Activated CD8-positive, alpha-beta memory T cell treated with anti-CD3 and anti-CD28 coated beads for 24 hours (primary cell): ENCODE measurements at regions not wholly inside any gene's neighbourhood (a gene's known extent, or its start where the extent isn't known, plus 50 kb on each side); places are given as distances from the start of the nearest gene placed in this dataset.
A peak's percentile ranks its signal among the peaks of the same experiment; 100 is the strongest.

Experiments
- DNase-seq: peaks from one replicate; pipeline ENCODE4 v3.0.0-alpha.2; 2020

DNA sequence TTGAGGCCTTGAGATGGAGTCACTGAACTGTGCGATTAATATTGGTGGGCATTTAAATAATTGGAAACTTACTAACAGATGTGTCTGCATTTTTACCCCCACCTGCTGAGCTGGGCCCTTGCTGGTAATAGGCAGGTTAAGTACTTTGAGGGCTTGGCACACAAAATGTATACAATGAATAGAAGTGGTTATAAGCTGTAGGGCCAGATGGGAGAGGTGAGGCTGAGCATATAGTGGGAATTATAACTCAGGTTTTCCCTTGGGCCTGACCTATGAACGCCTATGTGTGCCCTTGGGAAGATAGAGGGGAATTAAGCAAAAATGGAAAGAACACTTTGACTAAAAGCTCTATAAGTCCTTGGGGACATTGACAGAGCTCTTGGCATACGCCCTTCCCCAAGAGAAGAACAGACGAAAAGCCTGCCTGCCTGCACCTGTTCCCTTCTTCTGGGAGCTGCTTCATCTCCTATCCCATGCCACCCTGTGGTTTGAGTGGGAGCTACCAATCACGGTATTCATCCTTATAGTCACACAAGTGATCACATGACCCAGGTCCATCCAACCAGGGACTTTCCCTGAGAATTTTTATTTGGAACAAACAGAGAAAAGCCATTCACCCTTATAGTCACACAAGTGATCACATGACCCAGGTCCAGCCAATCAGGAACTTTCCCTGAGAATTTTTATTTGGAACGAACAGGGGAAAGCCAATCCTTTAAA, 260.7 kb upstream of the CSF3R start:
- no peak for DNase-seq

DNA sequence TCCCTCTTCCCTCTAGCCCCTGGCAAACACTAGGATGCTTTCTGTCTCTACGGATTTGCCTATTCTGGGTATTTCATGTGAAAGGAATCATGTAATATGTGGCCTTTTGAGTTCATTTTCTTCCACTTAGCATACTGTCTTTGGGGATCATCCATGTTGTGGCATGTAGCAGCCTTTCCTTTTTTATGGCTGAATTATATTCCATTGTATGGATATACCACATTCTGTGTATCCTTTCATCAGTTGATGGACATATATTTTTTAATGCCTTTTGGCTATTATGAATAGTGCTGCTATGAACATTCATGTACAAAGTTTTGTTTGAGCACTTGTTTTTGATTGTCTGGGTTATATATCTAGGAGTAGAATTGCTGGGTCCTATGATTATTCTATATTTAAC, 258.4 kb upstream of the CSF3R start:
- DNase-seq: no peak

GRCh38 chr1:36740446-36740845, 257.7 kb upstream of the CSF3R start:
- no peak for DNase-seq

DNA sequence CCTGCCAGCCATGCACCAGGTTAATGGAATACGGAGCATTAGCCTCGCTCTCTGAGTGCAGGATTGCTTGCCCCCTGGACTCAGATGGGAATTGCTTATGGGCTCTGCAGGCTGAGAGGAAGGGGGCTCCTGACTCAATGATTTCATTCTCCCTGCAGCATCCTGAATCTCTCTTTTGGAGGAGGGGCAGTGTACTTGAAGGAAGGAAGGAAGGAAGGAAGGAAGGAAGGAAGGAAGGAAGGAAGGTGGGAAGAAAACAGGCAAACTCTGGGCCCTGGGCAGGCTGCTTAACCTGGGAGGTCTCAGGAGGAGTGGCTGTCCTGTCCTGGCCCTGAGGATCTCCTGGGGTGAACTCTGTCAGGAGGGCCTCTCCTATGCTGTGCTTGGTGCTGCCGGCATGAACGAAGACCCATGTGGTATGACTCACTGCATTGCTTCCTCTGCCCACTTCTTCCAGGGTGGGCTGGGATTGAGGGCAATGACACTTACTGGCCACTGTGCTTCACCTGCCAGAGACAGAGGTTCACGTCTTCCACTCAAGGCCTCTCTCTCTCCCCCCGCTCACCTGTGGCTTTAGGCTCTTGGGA, 257.1 kb upstream of the CSF3R start:
- DNase-seq: no peak

GRCh38 chr1:36738245-36738644, 255.5 kb upstream of the CSF3R start:
- DNase-seq: peak; percentile 33

DNA sequence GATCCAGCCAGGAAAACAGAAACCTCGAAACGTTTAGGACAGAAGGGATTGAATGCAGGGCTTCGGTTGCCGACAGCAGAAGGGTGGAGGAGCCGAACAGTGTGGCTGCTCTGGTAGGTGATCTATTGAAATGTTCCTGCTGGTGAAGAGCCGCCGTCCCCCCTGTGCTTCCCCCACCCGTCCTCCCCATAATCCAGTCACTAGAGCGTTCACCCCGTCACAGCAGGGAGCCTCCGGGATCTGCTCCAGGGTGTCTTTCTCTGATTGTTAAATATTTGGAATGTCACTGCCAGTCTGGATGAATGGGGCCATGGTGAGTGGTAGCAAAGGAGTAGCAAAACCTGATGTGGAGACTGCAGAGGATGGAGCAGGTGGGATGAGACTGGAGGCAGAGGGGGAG, 255.1 kb upstream of the CSF3R start:
- DNase-seq: peak; percentile 9

DNA sequence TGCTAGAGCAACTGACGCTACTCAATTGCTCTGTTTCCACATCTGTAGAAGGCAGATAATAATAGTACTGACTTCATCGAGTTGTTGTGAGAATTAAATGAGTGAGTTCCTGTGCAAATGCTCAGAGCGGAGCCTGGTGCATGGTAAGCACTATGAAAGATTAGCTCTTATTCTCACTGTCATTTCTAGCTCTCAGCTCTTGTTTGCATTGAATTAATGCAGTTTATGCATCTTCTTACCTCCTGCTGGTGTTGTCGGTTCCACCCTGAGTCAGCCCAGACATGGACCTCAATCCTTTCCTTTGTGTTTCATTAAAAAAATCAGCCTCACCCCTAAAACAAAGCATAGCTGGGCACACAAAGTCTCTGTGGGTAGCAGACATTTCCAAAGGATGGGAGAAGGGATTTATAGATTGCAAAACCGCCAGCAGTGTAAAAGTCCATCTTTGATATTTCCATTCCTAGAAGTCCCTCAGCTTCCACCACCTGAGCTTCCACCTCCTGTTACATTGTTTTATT, 254.4 kb upstream of the CSF3R start:
- DNase-seq: no peak

DNA sequence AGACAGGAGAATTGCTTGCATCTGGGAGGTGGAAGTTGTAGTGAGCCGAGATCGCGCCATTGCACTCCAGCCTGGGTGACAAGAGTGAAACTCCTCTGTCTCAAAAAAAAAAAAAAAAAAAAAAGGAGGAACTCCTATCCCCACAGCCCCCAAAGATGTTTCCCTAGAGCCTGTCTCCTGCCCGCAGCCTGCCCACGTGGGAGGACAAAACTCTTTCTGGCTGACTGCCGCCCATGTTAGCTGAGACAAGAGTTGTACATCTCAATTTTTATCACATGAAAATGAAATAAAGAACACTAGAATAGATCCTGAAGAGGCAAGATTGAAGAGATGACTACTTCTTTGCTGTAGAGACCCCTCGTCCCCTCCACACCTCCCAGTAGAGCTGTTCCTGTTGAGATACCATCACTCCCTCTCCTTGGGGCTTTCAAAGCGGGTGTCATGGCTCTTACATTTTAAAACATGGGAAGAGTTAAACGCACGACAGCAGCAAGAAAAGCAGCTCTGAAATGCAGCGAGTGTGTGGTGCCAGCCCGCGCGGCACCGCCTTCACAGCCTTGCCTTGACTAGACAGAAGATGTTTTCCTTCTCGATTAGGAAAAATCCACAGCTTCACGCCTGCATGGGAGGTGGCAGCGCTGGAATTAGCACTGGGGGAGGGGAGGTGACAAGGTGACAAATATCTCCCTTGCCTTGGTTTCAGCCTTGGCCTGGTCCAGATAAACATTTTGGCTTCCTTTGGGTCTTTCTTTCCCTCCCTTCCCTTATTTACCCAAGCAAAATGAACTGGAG, 253.4 kb upstream of the CSF3R start:
- DNase-seq: no peak

DNA sequence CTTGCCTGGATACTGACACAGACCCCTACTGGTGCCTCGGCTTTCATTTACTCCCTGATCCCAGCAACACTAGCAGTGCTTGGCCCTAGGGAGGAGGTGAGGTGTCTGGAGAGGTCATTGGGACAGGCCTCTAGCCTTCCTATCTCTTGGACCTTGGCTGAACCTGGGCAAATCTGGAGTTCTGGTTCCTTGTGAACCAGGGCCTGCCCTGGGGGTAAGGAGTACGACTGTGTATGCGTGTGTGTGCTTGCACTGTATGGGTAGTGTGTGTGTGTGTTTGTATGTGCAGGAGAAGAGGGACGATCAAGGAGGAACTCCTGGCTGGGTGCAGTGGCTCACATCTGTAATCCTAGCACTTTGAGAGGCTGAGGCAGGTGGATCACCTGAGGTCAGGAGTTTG, 252.7 kb upstream of the CSF3R start:
- no peak for DNase-seq

DNA sequence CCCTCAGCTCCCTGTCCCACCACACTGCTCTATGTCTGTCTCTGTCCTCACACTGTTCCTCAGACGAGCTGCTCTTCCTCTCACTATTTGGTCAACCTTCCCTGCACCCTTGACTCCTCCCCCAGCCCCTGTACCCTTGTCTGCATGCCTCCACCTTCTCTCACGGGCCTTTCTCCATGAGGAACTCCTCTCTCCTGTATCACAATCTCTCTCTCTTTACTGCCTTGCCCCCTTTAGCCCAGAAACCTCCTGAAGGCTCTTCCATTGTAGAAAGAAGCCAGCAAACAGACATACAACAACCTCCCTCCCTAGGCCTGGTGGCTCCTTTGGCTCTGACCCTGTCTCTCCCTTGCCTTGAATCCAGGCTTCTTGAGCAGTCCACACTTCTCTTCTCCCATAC, 251.6 kb upstream of the CSF3R start:
- no peak for DNase-seq

- DNase-seq: no peak
Measured at GRCh38 chr1:36733748-36734147, 251.0 kb upstream of the CSF3R start.

- no peak for DNase-seq
Measured at GRCh38 chr1:36732015-36732356, 249.3 kb upstream of the CSF3R start.

DNA sequence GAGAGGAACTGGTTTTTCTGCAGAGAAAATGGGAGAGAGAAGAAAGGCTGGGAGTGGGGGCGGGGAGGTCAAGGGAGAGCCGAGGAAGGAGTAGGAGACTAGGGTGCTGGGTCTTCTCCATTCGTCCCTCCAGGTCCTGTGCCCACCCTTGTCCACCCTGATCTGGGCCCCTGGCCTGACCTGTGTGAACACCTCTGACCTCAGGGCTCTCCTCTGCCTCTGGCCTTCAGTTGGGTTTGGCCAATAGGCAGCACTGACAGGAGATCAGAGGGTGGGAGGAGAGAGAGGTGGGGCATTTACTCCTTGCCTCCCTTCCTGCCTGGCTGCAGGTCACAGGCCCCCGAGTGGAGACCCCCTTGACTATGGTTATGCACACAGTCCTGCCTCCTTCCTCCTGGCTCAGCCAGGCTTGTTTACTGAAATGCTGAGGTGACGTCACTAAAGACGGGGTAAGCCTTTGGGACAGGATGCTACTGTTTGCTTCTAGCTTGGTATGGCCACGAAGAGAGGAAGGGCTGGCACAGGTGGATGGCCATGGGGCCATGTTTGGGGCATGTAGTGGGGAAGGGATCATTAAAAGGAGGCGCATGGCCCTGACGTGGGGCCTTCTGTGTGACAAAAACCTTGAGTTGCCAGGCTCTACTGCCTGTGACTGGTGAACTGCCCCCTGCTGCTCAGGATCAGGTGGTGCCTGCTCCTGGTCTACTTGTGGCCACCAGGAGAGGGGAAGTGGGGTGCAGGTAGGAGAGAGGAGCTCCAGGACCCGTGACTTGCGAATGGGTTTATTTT, 248.7 kb upstream of the CSF3R start:
- DNase-seq: no peak

GRCh38 chr1:36730599-36730998, 247.9 kb upstream of the CSF3R start:
- no peak for DNase-seq

GRCh38 chr1:36729716-36730510, 247.2 kb upstream of the CSF3R start:
- no peak for DNase-seq

GRCh38 chr1:36729289-36729688, 246.6 kb upstream of the CSF3R start:
- DNase-seq: no peak

GRCh38 chr1:36728846-36729245, 246.1 kb upstream of the CSF3R start:
- DNase-seq: no peak

- no peak for DNase-seq
Measured at GRCh38 chr1:36728051-36728450, 245.3 kb upstream of the CSF3R start.

DNA sequence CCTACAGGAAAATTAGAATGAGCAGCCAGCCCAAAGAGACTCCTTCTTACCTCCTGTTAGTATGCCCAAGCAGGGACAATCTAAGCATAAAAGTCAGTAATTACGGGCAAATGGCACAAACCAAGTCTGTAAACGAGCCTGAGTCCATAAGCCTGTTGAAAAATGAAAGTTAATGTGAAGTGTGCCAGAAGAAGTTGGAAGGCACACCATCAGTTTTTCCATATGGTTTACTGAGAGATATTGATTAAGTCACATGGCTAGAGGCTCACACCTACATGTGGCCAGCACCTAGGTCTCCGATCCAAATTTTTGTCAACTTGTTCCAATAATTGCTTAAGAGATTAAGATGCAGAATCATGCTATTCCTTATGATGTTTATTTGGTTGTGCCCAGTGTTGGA, 242.4 kb upstream of the CSF3R start:
- DNase-seq: no peak

GRCh38 chr1:36723813-36724212, 241.1 kb upstream of the CSF3R start:
- no peak for DNase-seq

DNA sequence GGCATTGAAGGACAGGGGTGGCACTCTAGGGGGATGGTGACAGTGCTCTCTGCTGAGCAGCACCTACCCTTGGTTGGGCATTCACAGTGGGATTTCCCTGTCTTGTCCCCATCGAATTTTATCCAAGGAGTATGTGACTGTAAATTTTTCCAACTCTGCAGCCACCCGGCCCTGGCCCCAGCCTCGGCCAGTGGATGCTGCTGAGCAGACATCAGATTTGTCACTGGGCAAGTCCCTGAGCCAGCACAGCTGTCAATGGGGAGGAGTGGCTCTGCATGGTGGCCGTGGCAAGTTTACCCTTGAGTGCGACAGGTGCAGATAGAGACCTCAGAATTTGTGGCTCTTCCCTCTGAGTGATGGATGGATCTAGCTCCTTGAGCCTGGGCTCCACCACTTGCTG, 240.2 kb upstream of the CSF3R start:
- DNase-seq: no peak

- no peak for DNase-seq
Measured at GRCh38 chr1:36721261-36721660, 238.5 kb upstream of the CSF3R start.
